GM11168 (cell line): ENCODE measurements at regions not wholly inside any gene's neighbourhood (a gene's known extent, or its start where the extent isn't known, plus 50 kb on each side); places are given as distances from the start of the nearest gene placed in this dataset.

Experiments
- in situ Hi-C: fragments of 300-500 bp; cut with MboI; formaldehyde crosslinking; loops from one replicate; pipeline ENCODE4 v1.12.0; 2022; ENCODE audit warnings: low sequenced_read_pairs; ENCODE audit not compliant: unreplicated experiment

- in situ Hi-C loops, result no loop called here
These were observed 1594.7 kb downstream of the TECRL start for GRCh38 chr4:62814510-62815047.

- in situ Hi-C loops, result no loop called here
These were observed 1602.4 kb downstream of the TECRL start for GRCh38 chr4:62806816-62807215.

GRCh38 chr4:62804075-62804474, 1603.9 kb downstream of the ADGRL3 start:
- in situ Hi-C loops, result no loop called here

GRCh38 chr4:62797221-62797620, 1597.1 kb downstream of the ADGRL3 start:
- in situ Hi-C loops, result no loop called here

DNA sequence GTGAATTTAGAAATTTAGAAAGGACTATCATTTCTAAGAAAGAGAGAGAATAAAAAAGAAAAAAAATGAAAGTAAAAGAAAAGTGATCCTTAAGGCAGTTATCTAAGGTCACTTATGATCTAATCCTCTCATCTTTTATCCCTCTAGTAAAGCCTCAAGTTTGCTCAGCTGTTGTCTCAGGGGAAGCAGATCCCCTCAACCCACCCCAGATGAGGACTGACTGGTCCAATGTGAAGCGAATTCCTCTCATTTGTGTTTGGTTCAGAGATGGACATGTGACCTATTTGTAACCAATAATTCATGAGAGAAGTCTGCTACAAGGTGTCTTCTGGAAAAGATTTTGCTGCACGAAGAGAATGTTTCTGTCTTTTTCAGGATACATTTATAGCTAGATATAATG, 1591.3 kb downstream of the ADGRL3 start:
- in situ Hi-C loops, result no loop called here

- in situ Hi-C loops, result no loop called here
These were observed 1571.9 kb downstream of the ADGRL3 start for GRCh38 chr4:62771983-62772557.

DNA sequence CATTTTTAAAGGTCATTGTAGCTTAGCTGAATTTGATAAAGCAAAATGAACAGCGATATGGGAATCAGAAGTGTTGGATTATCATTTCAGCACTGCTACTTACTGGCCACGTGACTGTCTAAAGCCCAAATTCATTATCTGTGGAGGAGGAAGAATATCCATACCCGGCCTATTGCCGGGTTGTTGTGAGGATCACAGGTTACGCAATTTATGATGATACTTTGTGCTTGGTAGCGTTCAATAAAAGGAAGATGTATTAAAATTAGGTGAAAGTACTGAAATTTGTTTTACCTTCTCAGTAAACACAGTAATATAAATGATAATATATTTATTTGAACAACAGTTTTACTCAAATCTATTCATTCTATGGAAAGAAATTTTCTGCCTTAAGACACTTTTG, 1540.2 kb downstream of the ADGRL3 start:
- in situ Hi-C loops, result no loop called here

DNA sequence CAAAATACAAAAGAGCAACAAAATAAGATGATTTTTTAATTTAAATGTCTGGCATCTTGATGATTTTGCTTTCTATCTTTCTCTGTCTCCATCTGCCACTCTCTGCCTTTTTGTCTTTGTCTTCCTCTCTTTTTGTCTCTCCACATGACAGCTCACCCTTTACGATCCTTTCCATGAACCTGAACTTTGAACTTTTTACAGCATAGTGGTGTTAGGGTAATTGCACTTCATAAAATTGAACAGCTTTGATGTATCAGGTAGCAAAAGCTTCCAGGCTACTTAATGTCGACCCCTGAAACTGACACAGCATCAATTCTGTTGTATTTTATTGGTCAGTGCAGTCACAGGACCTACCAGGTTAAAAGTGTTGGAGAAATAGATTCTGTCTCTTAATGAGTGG, 1517.0 kb downstream of the ADGRL3 start:
- in situ Hi-C loops, result no loop called here

- in situ Hi-C loops, result no loop called here
These were observed 1511.4 kb downstream of the ADGRL3 start for GRCh38 chr4:62711575-62711974.

- in situ Hi-C loops, result no loop called here
These were observed 1509.6 kb downstream of the ADGRL3 start for GRCh38 chr4:62709618-62710252.

DNA sequence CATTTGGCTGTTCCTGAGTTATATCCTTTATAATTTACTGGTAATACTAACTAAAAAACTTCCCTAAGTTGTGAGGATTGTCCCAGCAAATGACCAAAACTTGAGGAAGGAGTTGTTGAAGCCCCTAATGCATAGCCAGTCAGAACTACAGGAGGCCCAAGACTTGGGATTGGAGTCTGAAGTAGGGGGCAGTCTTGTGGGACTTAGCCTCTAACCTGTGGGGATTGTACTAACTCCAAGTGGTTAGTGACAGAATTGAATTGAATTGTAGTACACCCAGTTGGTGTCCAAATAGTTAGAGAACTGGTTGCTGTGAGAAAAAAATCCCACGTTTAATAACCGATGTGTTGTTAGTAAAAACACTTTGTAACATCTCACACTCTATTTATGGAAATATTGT, 1506.3 kb downstream of the ADGRL3 start:
- in situ Hi-C loops, result no loop called here

DNA sequence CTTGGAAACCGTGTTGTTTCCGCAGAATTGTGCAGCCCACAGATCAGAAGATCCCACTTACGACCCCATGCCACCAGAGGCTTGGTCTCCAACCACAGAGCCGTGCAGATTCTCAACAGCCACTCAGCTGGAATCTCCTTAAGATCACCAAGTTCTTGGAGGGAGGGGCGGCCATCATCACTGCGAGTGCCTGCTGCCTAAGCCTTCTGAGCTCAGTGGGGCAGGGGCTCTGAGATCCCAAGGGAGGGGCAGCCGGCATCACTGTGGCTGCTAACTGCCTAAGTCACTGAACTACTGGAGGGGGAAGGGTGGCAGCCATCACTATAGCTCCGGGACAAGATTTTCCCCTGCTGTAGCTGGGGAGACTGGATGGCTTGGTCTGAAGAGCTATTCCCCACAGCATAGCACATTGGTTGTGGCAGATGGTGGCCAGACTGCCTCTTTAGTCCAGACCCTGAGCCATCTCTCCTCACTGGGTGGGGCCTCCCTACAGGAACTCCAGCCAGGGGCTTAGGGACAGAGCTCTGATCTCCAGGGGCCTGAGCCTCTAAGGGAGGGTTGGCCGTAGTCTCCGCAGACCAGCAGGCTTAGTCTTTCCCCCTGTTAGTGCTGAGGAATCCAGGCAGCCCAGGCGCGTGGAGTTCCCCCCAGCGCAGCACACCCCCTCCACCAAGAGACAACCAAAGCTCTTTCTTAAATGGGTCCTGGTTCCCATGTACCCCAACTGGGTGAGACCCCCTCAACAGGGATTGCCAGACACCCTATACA, 1483.9 kb downstream of the ADGRL3 start:
- in situ Hi-C loops, result no loop called here

DNA sequence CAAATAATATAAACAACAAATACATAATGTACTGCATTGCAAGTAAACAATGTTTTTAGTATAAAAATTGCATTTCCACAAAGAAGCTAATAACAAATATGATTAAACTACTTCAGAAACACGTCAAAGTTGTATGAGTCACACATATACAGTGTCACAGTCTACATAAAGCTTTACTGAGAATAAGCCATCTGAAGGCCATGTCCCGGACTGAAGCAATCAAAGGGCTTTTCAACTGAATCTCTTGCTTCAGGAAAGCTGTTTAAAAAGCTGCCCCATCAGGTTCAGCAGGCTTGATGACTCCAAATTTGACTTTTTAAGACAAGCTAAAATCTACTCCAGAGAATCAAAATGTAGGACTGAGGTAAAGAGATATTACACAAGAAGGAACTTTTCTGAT, 1476.8 kb downstream of the ADGRL3 start:
- in situ Hi-C loops, result no loop called here

- in situ Hi-C loops, result no loop called here
These were observed 1470.4 kb downstream of the ADGRL3 start for GRCh38 chr4:62670514-62670913.

GRCh38 chr4:62661821-62662220, 1461.7 kb downstream of the ADGRL3 start:
- in situ Hi-C loops, result no loop called here

DNA sequence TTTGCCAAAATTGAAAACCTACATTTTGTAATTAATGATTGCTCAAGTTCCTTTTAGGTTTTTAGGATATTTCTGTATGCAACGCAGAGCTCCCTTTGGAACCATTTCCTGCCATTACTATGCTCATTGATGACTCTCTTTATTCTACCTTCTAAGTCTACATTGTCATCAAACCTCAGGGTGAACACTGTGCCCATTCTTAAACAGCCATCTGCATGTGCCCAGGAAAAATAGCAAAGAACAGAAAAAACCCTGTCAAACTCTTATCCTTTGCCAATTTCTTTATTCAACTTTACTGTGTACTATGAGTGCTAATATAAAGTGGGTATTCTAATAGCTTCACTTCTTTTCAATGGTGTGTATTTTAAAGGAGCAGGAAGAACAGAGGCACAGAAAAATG, 1455.9 kb downstream of the ADGRL3 start:
- in situ Hi-C loops, result no loop called here

- in situ Hi-C loops, result no loop called here
These were observed 1444.2 kb downstream of the ADGRL3 start for GRCh38 chr4:62644372-62644771.

DNA sequence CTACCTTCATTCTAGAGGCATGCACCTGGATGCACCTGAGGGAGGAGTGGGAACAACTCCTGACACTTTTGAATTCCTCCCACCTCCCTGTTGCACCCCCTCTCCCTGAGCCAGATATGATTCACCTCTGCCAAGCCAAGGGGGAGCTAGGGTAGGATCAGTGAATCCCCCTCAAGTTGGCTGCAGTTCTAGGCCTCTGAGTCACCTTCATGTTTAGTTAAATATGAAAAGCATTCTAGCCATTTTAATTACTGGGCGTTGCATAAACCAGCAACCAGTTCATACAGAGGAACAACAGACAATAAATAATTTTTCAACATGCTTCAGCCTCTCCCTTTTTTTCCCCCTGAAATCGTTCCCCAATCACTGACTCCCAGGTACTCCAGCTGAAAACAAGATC, 1440.2 kb downstream of the ADGRL3 start:
- in situ Hi-C loops, result no loop called here

DNA sequence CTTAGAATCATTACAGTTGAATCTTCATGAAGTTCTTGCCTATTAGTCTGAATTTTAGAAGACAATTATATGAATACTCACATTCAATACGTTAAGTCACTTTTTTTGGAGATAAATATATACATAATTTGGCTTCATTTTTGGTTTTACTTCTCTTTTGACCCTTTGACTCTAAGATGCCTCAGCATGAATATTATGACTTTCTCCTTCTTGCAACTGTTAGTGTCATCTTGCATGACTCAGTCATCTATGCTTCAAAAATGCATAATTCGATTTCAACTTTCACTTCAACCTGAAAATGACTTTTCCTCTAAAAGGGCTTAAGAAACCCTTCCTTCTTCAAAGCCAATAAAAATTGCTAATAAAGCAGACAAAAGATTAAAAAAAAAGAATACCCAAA, 1427.5 kb downstream of the ADGRL3 start:
- in situ Hi-C loops, result no loop called here

DNA sequence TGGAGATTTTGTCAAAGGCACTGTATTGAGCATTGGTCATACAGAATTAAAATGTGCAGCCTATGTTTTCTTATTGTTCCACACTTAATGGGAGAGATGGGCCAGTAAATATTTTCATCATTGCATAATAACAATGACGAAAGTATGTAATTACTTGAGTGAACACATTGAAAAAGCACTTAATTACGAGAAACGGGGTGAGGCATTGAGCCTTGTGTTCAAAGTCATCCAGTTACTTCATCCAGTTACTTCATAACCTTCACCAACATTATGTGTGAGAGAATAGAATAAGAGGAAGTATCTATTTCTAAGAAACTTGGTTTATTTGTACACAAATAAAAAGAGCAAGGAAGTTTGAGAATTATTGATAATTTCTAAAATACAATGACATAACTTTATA, 1427.0 kb downstream of the ADGRL3 start:
- in situ Hi-C loops, result no loop called here

DNA sequence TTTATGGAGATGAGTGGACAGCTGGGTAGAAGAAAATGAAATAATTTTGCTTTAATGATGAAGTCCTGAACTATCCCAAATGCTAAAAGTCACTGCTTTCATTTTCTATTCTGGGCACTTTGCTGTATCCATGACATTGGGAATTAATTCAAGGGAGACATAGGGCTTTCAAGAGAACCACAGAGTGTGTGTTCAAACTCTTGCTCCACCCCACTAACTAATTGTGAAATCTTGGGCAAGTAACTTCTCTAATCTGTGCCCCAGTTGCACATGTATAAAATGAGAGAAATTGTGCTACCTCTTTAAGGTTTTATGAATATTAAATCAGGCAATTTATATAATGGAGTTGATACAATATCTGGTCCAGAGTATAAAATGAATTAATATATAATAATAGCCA, 1422.0 kb downstream of the ADGRL3 start:
- in situ Hi-C loops, result no loop called here
